LHCN-M2 (cell line): ENCODE measurements at regions not wholly inside any gene's neighbourhood (a gene's known extent, or its start where the extent isn't known, plus 50 kb on each side); places are given as distances from the start of the nearest gene placed in this dataset.

Experiments used
- DNase-seq: peaks from one replicate; pipeline ENCODE4 v3.0.0-alpha.2; 2012; ENCODE audit warnings: low read depth

DNA sequence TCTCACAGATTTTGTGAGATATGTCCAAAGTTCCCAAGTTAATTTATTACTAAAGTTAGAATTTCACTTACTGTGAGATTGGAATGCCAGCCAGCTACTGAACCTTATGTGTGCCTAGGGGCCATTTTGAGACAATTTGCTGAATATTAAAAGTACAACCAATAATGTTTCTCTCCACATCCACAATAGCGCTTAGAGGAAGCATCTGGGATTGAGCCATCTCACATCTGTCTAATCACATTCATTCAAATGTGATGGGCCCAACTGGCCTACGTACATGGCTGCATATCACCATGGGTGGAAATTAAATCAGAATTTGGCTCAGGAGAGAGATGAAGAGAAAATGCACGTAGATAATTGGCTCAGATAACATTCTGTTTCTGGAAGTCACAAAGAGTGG lies 1294.0 kb downstream of the AACS start:
- no peak for DNase-seq

DNA sequence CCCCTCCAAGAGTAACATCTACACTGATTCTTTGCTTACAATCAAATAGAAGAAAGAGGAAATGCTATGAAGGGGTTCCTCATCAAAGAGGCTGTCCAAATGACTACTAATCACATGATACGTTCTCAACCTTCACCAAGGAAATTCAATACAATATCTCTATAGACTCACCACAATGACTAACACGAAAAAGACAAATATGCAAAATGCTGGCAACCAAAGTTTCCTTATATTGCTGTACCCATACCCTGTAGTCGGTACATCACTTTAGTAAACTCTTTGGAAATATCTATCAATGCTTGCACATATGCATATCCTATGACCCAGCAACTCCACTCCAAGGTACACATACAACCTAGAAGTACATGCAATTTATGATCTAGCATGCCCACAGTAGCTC lies 1296.6 kb downstream of the AACS start:
- no peak for DNase-seq

GRCh38 chr12:126362493-126362892 lies 1297.3 kb downstream of the AACS start:
- DNase-seq: peak; percentile 61

- DNase-seq: no peak
Measured at GRCh38 chr12:126362964-126363363, 1297.7 kb downstream of the AACS start.

DNA sequence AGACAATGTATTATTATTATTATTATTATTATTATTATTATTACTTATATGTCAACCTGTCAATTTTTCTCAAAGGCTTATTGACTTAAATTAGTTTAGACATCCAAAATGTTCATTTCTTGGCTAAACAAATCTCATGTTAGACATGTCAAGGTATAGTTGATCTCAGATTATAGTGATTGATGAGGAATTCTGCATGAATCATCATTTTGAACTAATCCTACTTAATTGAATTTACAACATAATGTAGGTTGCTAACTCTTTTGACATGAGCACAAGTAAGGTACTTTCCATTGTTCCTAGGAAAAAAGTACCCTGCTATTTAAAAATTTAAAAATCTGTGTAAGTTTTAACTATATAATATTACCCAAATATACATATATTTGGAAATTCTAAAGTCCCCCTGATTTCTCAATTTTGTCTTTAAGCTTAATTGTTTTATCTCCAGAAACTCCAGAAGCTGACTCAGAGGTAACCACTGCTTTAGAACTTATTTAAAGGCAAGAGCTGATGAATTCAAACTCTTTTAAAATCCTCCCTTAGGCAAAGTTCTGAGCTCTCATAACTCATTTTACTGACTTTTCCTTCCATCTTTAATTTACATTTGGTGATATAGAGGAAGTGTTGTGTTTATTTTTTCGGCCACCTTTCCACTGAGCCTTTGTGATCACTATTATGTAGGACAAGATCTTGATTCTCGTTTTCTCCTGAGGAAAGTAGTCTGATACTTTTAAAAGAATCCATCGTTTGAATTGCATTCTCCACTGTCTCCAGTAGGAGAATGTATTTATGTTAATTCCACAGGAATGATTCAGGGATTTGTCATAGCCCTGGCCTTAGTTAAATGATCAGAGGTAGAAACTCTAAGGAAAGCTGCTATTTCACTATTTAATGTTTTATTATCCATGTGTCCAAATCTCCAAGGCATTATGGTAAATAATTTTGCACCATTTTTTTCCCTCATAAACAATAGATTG lies 1304.5 kb downstream of the AACS start:
- DNase-seq: peak; percentile 84

GRCh38 chr12:126383506-126383905 lies 1318.3 kb downstream of the AACS start:
- DNase-seq: no peak

GRCh38 chr12:126384026-126384564 lies 1318.9 kb downstream of the AACS start:
- no peak for DNase-seq

- peak; percentile 64 for DNase-seq
Measured at GRCh38 chr12:126385785-126386184, 1320.5 kb downstream of the AACS start.

GRCh38 chr12:126389220-126389841 lies 1324.1 kb downstream of the AACS start:
- DNase-seq: peak; percentile 89

- DNase-seq: peak; percentile 65
Measured at GRCh38 chr12:126389961-126390360, 1324.7 kb downstream of the AACS start.

DNA sequence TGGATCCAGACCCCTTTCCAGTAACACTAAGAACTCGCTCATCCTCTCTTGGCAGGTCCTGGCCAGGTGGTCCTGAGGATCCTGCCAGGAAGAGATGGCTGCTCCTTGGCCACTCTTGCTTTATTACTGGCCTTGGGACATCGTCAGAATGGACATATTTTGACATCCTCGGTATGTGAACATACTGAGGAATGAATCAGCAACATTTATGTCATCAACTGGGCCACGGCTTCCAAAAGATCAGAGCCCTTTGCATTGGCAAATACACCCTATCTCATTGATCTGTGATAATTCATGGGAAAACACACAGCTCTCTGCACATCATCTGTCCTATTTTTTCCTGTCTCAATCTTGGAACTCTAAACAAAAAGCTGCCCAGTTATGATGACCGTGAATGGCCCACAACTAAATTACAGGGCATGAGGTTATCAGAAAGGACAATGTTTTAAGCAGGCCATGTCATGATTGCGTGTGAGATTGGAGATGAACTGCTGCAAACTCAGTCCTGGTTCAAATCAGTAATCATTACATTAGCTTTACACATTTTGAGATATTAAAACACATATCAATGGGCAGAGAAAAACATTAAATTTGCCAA lies 1325.8 kb downstream of the AACS start:
- DNase-seq: no peak

- no peak for DNase-seq
Measured at GRCh38 chr12:126396536-126396935, 1331.3 kb downstream of the AACS start.

DNA sequence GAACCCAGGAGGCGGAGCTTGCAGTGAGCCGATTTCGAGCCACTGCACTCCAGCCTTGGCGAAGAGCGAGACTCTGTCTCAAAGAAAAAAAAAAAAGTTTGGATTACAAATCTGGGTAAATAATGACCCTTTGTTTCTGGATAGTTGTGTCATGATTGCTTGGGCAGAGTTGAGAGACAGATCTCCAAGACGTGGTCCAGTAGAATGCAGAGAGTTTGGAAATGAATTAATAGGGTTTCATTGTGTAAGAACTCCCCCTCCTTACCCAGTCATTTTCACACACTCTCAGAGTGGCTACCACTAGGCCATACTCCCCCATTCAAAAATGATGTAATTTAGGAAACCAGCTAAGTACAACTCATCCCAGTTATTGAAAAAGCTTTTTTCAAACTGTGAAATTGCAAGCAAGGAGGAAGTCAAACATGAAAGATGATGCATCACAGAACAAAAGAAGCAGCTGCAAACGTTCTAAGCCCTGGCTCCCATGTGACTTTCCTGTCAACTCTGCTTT lies 1331.9 kb downstream of the AACS start:
- DNase-seq: peak; percentile 91

- no peak for DNase-seq
Measured at GRCh38 chr12:126397660-126398059, 1332.4 kb downstream of the AACS start.

GRCh38 chr12:126400831-126401230 lies 1335.6 kb downstream of the AACS start:
- DNase-seq: no peak

GRCh38 chr12:126404293-126404881 lies 1339.2 kb downstream of the AACS start:
- peak; percentile 34 for DNase-seq

- DNase-seq: no peak
Measured at GRCh38 chr12:126418400-126418799, 1353.2 kb downstream of the AACS start.

DNA sequence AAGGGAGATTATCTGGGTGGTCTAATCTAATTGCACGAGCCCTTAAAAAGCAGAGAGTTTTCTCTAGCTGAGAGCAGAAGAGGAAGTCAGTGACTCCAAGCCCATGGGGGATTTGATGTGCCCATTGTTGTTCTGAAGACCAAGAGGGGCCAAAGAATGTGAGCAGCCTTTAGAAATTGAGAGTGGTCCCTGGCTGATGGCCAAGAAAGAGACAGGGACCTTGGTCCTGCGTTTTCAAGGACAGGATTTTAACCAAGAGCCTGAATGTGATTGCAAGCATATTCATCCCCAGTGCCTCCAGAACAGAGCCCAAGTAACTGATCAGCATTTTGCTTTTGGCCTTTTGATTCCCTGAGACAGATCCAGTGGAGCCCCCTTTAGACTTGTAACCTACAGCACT lies 1353.9 kb downstream of the AACS start:
- DNase-seq: no peak

GRCh38 chr12:126424696-126425095 lies 1359.5 kb downstream of the AACS start:
- DNase-seq: peak; percentile 36

- no peak for DNase-seq
Measured at GRCh38 chr12:126425264-126425663, 1360.0 kb downstream of the AACS start.

DNA sequence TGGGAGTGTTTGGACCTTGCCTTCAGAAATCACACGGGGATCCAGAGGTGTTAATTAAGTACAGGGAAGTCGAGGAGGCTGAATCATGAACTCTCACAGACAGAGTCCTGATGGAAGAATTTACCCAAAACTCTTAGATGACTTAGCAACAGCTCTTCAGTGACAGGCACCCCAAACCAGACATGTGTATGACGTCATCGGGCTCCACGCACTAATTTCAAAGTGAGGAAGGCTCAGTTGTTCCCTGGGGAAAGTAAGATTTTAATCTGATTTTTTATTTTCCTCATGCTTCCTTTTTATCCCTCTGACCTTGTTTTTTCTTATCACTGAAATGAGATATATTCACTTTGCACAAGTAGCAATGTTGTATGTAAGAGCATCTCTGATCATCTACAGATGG lies 1363.5 kb downstream of the AACS start:
- DNase-seq: no peak

DNA sequence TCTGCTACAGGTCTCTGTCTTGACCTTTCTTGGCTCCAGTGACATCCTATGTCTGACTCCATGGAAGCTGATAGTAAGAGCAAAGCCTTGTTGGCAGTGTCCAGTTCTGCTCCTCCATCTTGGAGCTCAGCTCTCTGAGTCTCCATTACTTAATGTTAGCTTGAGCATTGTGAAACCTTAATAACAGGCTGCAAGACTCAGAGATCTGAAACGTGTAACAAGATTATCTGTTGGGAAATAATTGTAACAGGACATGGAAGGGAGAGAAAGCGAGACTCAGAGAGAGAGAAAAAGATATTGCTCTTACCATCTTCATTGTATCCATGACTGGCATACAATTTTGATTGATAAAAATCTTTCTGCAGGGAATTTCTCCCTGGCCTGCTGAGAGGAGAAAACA lies 1365.7 kb downstream of the AACS start:
- DNase-seq: no peak
